ENCODE measurements at regions not wholly inside any gene's neighbourhood (a gene's known extent, or its start where the extent isn't known, plus 50 kb on each side); places are given as distances from the start of the nearest gene placed in this dataset.

DNA sequence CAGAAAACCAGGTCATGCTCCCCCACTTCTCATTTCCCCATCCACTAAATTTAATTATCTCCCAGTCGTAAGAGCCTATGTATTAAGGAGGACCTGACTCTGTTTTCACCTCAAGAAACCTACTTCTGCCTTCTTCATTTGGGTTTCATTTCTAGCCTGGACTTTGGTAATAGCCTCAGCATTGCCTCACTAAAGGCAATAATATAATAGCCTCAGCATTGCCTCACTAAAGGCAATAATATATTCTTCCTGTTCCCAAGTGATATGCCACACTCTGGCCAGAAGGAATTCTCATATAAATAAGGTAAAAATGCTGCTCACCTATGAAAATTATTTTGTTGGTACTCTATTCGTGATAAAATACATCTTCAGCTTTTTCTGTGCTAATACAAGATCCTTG is 993.9 kb downstream of the EFNB2 start:
- no peak for DNase-seq (ENCODE audit: low read depth in 3 of 3)

DNA sequence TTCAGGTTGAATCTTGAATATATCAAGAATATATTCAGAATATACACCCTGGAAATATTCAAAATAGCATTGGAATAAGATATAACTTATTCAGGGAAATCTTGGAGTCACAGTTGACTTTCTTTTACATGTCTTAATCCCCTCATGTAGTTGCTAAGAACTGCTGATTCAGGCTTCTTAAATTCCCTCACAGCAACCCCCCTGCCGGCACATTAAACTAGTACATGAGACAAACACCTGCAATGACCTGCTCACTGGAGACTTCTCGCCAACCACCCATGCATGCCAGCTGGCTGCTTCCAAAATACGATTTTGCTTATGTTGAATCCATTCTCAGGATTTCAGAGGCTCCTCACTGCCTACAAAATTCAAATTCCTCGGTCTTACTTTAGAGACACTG is 997.1 kb downstream of the EFNB2 start:
- DNase-seq (ENCODE audit: low read depth in 3 of 3) = no peak

DNA sequence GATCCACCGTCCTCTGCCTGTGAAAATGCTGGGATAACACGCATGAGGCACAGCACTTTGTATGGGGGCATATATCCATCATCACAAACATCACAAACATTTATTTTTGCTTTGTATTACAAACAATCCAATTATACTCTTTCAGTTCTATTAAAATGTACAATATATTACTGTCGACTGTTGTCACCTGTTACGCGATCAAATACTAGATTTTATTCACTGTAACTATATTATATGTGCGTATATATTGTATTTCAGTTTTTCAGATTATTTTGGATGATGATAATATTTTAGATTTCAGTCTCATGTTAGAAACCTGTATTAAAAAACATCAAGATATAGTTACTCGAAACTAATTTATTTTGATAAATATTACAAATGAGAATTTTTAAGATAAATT is 998.3 kb downstream of the EFNB2 start:
- no peak for DNase-seq (ENCODE audit: low read depth in 3 of 3)

DNA sequence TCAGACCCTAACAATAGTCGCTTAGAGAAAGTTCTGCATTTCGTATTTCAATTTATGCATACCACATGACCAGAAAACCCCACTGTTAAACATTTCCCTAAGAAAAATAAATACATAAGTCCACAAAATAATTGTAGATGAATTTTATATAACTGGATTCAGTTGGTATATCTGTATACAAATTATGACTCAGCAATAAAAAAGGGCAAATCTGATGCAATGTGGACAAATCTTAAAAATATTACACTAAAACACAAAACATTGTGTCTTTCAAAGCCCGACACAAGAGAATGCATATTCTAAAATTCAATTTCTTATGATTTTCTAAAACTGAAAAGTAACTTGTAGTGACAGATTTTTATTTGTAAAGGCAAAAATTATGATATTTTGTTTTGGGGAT is 1005.0 kb downstream of the EFNB2 start:
- DNase-seq (ENCODE audit: low read depth in 3 of 3) = no peak

DNA sequence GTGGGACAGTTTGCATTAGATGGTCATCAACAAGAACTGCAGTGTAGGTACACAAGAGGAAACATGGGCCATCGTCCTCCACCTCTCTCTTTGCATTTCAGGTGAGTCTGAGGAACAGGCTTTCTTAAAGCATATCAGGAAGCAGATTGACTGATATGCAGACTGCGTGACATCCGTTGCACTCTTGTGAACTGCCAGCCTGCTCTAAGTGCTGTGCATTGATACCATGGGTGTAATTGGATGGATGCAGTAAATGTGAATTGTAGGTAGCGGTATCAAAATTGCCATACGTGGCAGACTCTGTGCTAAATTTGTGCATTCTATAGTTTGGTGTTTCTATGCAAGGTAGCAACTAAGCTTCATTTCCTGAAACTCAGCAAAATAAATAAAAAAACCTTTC is 1008.3 kb downstream of the EFNB2 start:
- no peak for DNase-seq (ENCODE audit: low read depth in 3 of 3)

DNA sequence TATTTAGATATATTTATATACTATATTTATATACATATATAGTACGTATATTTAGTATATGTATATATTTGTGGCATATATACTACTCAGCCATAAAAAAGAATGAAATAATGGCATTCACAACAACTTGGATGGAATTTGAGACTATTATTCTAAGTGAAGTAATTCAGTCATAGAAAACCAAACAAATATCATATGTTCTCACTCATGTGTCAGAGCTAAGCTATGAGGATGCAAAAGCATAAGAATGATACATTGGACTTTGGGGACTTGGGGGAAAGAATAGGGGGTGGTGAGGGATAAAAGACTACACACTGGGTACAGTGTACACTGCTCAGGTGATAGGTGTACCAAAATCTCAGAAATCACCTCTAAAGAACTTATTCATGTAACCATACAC is 1015.7 kb downstream of the EFNB2 start:
- DNase-seq (ENCODE audit: low read depth in 3 of 3) = no peak

DNA sequence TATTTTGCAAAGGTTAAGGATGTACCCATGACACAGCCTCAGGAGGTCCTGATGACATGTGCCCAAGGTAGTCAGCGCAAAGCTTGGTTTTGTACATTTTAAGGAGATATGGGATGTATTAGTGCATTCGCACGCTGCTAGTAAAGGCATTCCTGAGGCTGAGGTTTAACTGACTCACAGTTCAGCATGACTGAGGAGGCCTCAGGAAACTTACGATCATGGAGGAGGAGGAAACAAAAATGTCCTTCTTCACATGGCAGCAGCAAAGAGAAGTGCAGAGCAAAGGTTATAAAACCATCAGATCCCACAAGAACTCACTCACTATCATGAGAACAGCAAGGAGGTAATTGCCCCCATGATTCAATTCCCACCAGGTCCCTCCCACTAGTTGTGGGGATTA is 1017.4 kb downstream of the EFNB2 start:
- DNase-seq (ENCODE audit: low read depth in 3 of 3) = no peak

DNA sequence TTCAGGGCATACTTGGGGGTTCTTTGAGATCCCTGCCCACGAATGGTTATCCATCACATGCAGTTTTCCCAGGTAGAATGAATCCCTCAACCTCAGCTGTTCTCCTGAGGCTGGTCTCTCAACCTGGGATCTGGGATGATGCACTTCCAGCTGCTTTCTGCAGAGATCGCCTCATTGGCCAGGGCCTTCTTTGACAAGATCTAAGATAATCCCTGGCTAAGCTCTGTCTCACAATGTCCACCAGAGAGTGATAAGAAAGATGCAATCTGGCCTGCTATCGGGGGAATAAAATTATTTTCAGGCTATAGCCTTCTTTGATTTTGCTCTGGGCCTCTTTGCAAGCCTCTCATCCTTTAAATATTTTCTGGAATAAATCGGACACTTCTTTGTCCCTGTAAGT is 1021.1 kb downstream of the EFNB2 start:
- DNase-seq (ENCODE audit: low read depth in 3 of 3) = no peak

DNA sequence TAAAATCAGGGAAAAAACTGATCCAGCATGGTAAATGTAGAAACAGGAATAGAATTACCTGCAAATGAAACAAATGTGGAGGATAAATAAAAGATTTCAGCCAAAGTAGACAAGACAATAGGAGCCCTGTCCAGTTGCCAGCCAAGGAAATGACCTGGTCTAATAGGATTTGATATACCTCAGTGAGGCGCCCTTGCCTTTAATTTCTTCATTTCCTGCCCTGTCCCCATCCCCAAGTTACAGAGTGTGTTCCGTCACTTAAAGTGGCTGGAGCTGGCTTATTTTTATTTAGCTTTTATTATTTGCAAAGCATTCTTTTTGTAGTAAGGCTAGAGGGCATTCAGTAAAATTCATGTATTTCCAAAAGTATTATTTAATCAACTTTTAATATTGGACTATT is 1022.0 kb downstream of the EFNB2 start:
- no peak for DNase-seq (ENCODE audit: low read depth in 3 of 3)

DNA sequence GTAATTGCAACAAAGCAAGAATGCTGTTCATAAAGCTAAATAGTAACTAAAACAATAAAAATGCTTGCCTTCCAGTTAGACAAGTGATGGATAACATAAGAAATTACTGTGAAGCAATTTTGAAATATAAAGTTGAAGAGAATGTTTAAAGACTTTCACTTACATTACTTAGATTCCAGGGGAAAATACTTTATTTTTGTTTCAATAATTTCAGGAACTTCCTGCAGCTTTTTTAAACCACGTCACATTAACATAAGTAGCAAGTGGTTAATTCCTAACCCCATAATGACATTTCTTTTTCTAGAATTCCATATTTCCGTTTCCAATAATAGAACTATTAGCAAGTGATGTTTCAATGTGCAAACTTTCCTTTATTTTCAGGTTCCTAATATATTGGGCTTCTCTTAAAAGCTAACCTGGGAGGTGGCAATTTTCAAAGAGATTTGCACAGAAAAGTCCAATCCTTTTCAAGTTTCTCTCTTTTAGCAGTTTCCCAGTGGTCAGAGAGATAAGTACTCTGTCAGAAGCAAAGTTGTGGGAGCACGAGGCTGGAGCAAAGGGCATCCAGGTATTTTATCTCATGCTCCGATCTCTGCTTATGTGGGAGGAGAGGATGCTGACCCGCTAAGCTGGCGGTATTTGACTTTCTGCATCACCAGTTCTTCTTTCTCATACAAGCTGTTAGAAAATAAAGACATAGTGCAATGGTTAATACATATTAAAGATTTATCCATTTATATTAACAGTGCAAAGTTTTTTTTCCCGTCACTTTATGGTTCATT is 1025.3 kb downstream of the EFNB2 start:
- no peak for DNase-seq (ENCODE audit: low read depth in 3 of 3)

DNA sequence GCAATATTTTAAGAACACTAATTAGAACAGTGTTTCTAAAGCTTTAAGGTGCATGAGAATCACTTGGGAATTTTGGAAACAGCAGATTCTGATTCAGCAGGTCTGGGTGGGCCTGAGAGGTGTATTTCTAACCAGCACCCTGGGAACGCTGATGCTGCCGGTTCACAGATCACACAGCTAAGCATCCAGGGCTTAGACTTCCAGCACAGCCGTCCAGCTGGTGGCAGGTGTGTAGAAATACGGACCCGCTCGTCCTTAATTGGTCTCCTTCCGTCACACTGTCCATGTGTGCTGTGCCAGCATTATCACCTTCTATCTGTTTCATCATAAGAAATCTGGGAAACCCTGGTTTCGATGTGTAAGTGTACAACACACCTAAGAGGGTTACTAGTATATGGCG is 1029.0 kb downstream of the EFNB2 start:
- no peak for DNase-seq (ENCODE audit: low read depth in 3 of 3)

DNA sequence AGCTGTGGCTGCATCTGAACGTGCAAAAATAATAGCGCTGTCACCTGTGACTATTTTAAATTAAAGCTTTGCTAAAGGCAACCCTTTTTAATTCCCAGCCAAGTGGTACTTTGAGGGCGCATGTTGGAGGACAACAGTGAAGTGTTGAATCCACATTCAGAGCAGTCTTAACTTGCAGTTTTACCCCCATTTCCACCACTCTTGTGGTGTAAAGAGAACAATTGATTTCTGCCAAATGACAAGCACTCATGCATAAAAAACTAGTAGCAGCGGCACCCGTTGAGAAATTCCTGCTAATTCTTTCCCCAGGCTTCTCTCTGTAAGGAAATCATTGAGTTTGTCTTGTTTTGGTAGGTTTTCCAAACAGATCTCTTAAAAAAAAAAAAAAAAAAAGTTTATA is 1033.3 kb downstream of the EFNB2 start:
- DNase-seq (ENCODE audit: low read depth in 3 of 3) = no peak

DNA sequence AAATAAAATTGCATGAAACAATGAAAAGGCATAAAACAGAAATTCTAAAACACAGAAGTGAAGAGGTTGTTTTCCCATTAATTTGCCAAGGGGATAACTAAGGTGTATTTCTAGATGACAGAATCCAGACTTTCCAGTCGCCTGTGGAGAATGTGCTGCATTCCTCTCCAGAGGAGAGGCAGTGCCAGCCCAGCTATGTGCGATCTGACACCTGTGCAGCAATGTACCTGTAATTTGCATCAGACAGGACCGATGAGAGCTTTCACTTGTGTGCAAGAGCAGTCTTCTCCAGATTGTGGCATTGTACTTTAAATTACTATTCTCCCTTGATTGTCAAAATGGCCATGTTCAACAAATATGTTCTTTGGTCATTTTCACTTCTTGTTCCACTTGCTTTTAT is 1037.9 kb downstream of the EFNB2 start:
- DNase-seq (ENCODE audit: low read depth in 3 of 3) = no peak

DNA sequence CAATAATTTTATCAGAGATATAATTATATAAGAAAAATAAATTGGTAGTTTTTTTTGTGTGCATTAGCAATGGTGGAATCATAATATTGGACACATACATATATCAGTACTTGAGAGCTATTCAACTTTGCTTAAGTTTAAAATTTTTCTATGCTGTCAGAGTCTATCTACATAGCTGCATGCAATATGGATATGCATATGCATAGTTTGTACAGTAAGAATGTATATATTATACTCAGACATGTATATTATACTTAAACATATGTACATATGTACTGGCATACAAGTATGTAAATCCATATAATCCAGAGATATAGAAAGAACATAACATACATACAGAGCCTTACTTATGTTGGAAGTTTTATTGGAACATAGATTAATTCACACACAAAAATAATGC is 1043.2 kb downstream of the EFNB2 start:
- no peak for DNase-seq (ENCODE audit: low read depth in 3 of 3)

DNA sequence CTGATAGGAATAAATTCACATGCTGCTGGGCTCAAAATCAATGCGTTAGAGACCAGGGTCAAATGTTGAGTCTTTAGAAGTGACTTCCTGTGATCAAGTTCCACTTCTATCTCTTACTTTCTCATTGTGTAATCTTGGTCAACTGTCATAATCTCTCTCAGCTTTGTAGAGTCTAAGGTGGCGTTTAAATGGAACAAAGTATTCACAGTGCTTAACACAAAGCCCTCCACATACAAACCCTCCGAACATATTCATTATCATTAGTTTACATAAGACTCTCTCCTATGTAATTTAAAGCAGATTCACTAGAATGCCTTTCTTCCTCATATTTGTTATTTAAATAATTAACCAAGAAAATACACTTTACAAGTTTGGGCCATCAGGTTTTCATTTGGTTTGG is 1044.1 kb downstream of the EFNB2 start:
- no peak for DNase-seq (ENCODE audit: low read depth in 3 of 3)

DNA sequence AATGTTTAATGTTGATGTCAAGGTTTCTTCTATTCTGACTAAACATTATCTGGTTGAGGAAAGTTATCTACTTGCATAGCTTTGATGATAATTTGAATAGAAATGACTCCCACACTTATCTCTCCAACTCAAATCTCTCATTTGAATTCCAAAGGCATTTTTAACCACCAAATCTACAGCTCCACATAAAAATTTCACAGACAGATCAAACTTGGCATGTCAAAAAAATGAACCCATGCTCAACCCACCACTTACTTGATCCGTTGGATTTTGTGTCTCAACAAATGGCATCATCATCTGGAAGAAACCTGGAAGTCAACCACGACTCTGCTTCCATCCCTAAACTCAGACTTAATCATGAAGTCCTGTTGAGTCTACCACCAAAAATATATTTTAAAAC is 1050.4 kb downstream of the EFNB2 start:
- DNase-seq (ENCODE audit: low read depth in 3 of 3) = no peak

DNA sequence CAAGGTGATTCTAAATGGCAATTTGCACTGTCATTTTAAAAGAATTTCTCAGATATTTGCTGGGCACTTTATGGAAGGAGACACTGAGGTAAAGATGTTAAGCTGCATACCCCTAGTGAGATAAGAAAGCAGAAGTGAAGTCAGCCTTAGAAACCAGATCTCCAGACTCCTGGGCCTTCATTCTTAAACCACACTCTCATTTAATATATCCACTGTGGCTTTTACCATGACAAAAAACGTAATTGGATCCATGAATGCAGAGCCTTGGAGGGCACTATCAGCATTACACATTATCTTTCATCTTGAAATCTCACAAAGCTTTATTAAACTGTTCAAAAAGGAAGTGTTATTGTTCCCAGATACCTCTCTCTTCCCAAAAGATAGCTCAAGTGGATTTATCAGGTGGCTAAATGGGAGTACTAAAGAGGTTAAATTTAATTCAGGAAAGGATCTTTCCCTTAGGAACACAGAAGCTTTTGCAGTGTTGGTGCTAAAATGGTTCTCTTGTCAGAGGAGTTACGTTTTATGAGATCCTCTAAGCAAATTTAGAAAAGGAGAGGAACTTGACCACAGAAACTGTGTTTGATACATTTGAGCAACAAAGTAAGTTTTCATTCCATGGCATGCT is 1060.4 kb downstream of the EFNB2 start:
- DNase-seq (ENCODE audit: low read depth in 3 of 3) = no peak

DNA sequence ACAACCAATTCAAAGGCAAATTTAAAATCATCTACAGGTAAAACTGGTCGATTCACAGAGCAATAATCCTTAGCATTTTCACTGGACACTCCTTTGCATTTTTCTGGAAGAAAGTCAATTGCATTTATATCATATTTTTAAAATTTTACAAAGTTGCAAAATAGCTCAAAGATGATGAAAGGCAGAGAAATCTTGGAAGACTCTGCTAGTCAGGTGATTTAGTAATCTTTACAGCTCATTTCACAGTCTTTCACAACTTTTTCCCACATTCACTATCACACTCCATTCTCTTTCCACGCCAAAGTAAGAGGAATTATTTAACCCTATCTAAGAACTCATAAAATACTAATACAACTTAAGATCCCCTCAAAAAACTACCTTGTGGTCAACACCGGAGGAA is 1063.8 kb downstream of the EFNB2 start:
- no peak for DNase-seq (ENCODE audit: low read depth in 3 of 3)

DNA sequence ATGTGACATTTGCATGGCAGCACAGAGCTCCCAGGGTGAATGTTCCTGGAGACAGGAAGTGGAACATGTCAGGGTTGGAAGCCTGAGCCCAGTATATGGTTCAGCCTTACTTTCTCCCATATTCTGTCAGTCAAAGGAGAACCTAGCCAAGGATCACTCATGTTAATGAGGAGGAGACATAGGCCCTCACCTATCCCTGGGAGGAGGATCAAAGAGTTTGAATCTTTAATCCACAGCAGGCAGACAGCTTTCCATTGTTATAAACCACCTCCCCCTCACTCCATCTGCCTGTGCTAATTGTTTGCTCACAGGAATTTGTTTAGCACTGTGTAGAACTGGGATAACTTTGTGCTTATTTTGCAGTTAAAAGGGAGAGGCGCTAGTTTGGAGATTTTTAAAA is 1069.1 kb downstream of the EFNB2 start:
- no peak for DNase-seq (ENCODE audit: low read depth in 3 of 3)

DNA sequence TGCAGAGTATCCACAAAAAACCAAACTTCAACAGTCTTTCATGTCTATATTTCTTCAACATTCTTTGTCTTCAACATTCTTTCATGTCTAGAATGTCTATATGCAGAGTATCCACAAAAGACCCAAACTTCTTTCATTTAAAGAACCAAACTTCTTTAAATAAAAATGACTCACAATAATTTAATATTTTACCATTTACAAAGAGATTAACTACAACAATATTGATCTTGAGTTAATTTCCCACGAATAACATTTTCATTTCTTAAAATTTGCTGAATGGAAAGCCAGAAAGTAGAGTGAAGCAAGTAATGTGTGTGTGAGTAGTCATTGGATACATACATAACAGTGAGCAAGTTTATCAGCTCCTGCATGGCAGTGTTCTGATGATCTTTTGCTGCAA is 1069.7 kb downstream of the EFNB2 start, which contains the start of gene DAOA:
DAOA (plus strand) TSS at position 301 of the 400 bp plus-strand sequence.
- no peak for DNase-seq (ENCODE audit: low read depth in 3 of 3)

DNA sequence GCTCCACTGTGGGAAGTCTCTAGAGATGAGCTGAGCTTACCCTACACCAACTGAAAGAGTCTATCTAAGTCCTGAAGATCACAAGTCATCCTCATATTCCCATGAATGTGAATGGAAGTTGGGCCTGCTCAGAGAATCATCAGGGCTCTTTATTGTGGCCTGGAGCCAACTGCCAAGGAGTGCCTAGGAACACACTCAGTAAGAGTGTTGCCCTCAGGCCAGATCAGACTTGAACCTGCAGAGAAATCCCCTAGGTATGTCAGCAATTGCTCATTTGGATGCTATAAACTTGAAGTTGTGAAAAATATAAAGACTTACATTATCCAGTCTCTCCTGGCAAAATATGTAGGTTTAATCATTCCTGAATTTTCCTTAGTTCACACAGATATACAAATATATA is 1070.2 kb downstream of the EFNB2 start:
- DNase-seq (ENCODE audit: low read depth in 3 of 3) = no peak

DNA sequence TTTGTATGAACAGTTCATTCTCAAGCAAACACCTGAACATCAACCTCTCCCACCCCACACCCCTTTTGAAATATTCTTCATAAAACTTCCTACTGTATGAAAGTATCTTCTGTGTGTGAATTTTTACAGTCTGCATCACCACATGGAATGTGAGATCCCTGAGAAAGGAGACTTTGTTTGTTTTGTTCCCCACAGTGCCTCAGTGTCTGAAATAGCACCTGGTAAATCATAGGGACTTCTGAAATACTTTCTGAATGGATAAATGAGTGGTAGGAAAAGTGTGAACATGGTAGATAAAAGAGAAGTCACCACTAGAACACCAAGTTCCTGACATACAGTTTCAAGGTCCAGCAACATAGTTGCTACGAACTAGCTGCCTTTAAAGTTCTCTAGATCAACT is 1071.2 kb downstream of the EFNB2 start:
- DNase-seq (ENCODE audit: low read depth in 3 of 3) = no peak

DNA sequence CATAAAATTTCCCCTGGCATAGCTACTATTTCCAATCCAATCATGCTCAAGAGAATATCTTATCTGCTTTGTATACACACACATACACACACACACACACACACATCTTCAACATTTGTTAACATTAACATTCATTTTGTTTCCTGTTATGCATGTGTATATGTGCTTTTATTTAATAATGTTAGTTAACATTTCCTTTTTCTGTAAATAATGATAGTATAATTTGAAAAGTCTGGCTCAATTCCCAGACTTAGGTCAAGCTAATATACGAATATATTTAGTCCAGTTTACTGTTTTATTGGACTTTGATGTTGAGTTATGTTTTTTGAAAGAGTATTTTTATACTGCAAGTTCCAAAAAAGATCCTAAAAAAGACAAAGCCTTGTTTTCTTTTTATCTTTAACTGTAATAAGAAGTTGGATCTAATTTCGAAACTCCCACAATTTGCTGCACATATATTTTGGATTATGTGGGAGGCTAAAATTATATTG is 1072.4 kb downstream of the EFNB2 start:
- no peak for DNase-seq (ENCODE audit: low read depth in 3 of 3)

DNA sequence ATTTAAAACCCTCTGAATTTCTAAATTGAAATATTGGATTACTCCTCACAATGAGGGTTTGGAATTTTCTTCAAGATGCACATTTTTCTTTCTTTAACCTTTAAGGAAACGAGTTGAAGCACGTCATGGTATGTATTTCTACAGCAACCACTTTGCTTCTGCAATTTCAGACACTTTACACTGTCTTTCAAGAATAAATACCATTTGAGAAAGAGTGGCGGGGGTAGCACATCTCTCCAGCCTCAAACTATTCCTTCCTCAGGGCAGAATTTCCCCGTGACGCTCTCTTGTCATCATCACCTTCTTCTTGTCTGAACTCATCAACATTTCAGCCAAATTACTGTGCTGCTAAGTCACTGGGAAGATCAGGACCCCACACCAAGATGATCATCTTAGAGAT is 1073.4 kb downstream of the EFNB2 start:
- no peak for DNase-seq (ENCODE audit: low read depth in 3 of 3)
